ENCODE measurements at regions not wholly inside any gene's neighbourhood (a gene's known extent, or its start where the extent isn't known, plus 50 kb on each side); places are given as distances from the start of the nearest gene placed in this dataset.

DNA sequence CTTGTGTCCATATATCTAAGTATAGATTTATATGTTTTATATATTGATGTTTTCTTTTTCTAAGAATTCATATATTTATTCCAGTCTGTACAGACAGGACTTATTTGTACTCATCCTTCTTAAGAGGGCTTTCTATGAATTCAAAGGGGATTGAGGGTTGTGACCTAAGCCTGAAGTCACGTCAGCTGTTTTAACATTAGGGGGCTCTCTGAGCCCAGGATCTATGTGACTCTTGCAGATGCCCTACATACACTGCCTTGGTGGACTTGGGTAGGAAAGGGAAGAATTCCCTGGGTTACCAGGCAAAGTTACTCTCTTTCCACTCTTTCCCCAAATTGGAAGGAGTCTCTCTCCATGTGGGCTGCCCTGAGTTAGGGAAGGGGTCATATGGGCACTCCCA is 283.8 kb upstream of the DAB1 start:
- Histone ChIP-seq H3K4me3 (no peak overlapping the region), H3K27me3 (peaks cover 0 to 6% of the 10 kb centered on the region in 2 donors), H3K4me1 (no peaks in the 10 kb centered on the region), H3K27ac (no peak overlapping the region), H3K36me3 (replicated peaks in 1 of 2; ENCODE audit: insufficient read depth in 1 of 2, low read depth in 2 of 2) (no peaks in the 10 kb centered on the region), H3K9me3 (no peaks in the 10 kb centered on the region)
- intact Hi-C loops (cut with DNase I): no loop called here
- 72 to 76% methylated on average over 1 of the region's 1 CpG for WGBS, 2 donors
- TF ChIP-seq POLR2A (IDR thresholded peaks at IDR 0.05): no peak
- TF ChIP-seq, protein P1, sequence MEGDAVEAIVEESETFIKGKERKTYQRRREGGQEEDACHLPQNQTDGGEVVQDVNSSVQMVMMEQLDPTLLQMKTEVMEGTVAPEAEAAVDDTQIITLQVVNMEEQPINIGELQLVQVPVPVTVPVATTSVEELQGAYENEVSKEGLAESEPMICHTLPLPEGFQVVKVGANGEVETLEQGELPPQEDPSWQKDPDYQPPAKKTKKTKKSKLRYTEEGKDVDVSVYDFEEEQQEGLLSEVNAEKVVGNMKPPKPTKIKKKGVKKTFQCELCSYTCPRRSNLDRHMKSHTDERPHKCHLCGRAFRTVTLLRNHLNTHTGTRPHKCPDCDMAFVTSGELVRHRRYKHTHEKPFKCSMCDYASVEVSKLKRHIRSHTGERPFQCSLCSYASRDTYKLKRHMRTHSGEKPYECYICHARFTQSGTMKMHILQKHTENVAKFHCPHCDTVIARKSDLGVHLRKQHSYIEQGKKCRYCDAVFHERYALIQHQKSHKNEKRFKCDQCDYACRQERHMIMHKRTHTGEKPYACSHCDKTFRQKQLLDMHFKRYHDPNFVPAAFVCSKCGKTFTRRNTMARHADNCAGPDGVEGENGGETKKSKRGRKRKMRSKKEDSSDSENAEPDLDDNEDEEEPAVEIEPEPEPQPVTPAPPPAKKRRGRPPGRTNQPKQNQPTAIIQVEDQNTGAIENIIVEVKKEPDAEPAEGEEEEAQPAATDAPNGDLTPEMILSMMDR (IDR thresholded peaks at IDR 0.05): no peak
- DNase-seq (no peak), ATAC-seq (no peak)

DNA sequence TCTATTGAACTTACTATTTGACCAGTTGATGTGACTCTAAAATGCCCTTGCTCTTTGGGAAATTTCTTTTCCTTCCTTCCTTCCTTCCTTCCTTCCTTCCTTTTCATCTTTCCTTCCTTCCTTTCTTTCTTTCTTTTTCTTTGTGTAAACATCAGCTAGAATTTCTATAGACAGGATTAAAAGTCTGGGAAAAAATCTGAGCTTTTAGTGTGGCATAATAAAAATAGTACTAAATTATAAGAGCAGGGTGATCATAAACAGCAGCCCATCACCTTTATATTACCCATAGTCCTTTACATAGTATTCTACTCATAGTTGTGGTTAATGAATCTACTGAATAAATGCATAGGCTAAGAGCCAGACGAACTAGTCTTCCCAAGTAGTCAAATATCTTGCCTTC is 281.0 kb upstream of the DAB1 start:
- Histone ChIP-seq H3K4me1 (no peaks in the 10 kb centered on the region), H3K36me3 (replicated peaks in 1 of 2; ENCODE audit: insufficient read depth in 1 of 2, low read depth in 2 of 2) (no peaks in the 10 kb centered on the region), H3K27ac (no peak overlapping the region), H3K4me3 (no peak overlapping the region), H3K9me3 (no peaks in the 10 kb centered on the region), H3K27me3 (peaks cover 0 to 6% of the 10 kb centered on the region in 2 donors)
- no peak for DNase-seq
- 4 to 31% methylated on average over 1 of the region's 1 CpG for WGBS, 2 donors
- ATAC-seq: no peak
- no peak for TF ChIP-seq POLR2A (IDR thresholded peaks at IDR 0.05)
- TF ChIP-seq, protein P1 (IDR thresholded peaks at IDR 0.05): no peak
- intact Hi-C loops (cut with DNase I): no loop called here

DNA sequence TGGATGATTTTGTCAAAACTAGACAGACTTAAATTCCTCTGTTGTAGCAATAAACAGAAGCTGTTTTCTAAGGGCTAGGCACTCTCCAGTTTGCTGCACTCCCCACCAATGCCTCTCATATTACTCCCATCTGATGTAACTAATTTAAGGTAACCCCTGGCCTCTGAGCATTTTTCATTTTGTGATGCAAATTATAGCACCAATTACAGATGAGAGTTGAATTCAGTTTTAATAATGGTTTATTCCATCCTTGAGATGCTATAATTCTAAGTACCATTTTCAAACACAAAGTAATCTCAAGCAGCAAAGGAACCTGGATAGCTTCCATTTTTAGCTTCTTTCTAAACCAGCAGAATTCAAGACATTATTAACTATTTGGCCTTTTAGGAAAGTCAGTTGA is 280.4 kb upstream of the DAB1 start:
- no peaks in the 10 kb centered on the region for H3K9me3 ChIP-seq
- ATAC-seq: no peak
- no peaks in the 10 kb centered on the region for H3K36me3 ChIP-seq (replicated peaks in 1 of 2; ENCODE audit: insufficient read depth in 1 of 2, low read depth in 2 of 2)
- H3K4me3 ChIP-seq: no peak overlapping the region
- intact Hi-C loops (cut with DNase I): no loop called here
- no peaks in the 10 kb centered on the region for H3K4me1 ChIP-seq
- no peak overlapping the region for H3K27ac ChIP-seq
- no peak for DNase-seq
- TF ChIP-seq, protein P1 (IDR thresholded peaks at IDR 0.05): no peak
- TF ChIP-seq POLR2A (IDR thresholded peaks at IDR 0.05): no peak
- peaks cover 0 to 6% of the 10 kb centered on the region in 2 donors for H3K27me3 ChIP-seq

- 42 to 56% methylated on average over 1 of the region's 1 CpG for WGBS, 2 donors
Measured at GRCh38 chr1:57696904-57697303, 273.0 kb upstream of the DAB1 start.

GRCh38 chr1:57696043-57696442 is 272.2 kb upstream of the DAB1 start:
- Histone ChIP-seq H3K9me3 (no peaks in the 10 kb centered on the region), H3K4me1 (no peaks in the 10 kb centered on the region), H3K4me3 (no peak overlapping the region), H3K27ac (no peak overlapping the region), H3K36me3 (replicated peaks in 1 of 2; ENCODE audit: insufficient read depth in 1 of 2, low read depth in 2 of 2) (no peaks in the 10 kb centered on the region), H3K27me3 (no peaks in the 10 kb centered on the region)
- ATAC-seq (no peak), DNase-seq (no peak)
- intact Hi-C loops (cut with DNase I): no loop called here
- WGBS, 2 donors: 17 to 23% methylated on average over 2 of the region's 2 CpGs
- TF ChIP-seq, protein P1 (IDR thresholded peaks at IDR 0.05): no peak
- no peak for TF ChIP-seq POLR2A (IDR thresholded peaks at IDR 0.05)

More at GRCh38 chr1:57696904-57697303, 273.0 kb upstream of the DAB1 start:
- ATAC-seq (no peak), DNase-seq (no peak)
- Histone ChIP-seq H3K27ac (no peak overlapping the region), H3K36me3 (replicated peaks in 1 of 2; ENCODE audit: insufficient read depth in 1 of 2, low read depth in 2 of 2) (no peaks in the 10 kb centered on the region), H3K4me3 (no peak overlapping the region), H3K4me1 (no peaks in the 10 kb centered on the region), H3K9me3 (no peaks in the 10 kb centered on the region), H3K27me3 (no peaks in the 10 kb centered on the region)
- TF ChIP-seq, protein P1 (IDR thresholded peaks at IDR 0.05): no peak
- TF ChIP-seq POLR2A (IDR thresholded peaks at IDR 0.05): no peak
- intact Hi-C loops (cut with DNase I): no loop called here

Data from body of pancreas (tissue), 4 donors.